Jurkat, Clone E6-1 (cell line): ENCODE measurements at regions not wholly inside any gene's neighbourhood (a gene's known extent, or its start where the extent isn't known, plus 50 kb on each side); places are given as distances from the start of the nearest gene placed in this dataset.
A peak's percentile ranks its signal among the peaks of the same experiment; 100 is the strongest.

Experiments
- DNase-seq: peaks from one replicate; pipeline ENCODE4 v3.0.0-alpha.2; 2011; ENCODE audit warnings: low read depth, low spot score
- H3K4me3 ChIP-seq: 2 replicates; pipeline ENCODE4 v1.5.1; 2011; ENCODE audit warnings: mild to moderate bottlenecking, low read length, control low read depth, moderate library complexity

DNA sequence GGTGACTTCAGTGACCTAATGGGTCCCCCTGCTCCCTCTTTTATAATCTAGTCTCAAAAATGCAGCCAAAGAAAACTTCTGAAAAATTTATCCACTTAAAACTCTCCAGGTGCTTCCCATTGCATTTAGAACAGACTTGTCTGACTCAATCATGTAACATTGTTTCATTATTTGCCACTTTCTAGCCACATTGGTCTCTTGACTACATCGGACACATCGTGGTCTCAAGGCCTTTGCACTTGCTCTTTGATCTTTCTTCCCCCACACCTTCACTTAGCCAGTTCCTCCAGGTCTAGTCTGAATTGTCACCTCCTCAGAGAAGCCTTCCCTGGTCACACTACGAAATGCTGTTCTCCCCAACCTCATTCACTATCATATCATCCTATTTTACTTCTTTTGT, 97.0 kb upstream of the E2F8 start:
- no peak for DNase-seq

DNA sequence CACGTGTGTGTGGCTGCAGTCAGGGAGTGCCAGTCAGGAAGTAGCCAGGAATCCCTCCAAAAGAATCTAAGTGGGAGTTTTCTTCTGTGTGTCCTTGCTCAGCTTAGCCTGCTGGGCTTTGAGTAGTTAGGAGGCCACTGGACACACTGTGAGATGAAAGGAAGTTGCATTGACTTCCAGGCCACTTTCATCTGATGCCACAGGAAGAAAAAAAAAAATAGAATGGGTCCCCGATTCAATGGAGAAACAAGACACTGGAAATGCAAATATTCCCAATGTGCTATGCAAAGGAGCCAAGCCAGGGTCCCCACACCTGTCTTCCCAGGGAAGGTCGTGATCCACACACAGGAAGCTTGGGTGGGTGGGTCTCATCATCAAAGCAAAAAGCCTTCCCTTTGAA, 95.6 kb upstream of the E2F8 start:
- no peak for DNase-seq
- H3K4me3 ChIP-seq = no peak overlapping the region

More for the DNA sequence above, 97.0 kb upstream of the E2F8 start:
- H3K4me3 ChIP-seq = no peak overlapping the region

DNA sequence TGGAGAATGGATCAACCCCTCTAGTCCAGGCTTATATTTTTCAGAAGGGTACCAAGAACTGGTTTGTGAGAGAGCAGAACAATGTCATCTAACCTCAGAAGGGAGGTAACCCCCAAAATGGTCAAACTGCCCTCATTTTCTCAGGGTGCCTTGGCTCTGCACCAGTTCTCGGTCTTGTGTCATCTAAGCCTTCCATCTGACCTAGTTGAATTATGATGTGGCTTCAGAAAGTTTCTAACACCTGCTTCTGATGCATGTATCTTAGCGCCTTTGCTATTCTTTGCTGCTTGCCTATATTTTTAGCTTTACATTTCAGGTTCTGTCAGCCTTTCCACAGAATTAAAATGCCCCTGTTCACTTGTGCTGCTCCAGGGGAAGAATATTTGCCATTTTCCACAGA, 91.7 kb upstream of the E2F8 start:
- H3K4me3 ChIP-seq = no peak overlapping the region
- DNase-seq = no peak

DNA sequence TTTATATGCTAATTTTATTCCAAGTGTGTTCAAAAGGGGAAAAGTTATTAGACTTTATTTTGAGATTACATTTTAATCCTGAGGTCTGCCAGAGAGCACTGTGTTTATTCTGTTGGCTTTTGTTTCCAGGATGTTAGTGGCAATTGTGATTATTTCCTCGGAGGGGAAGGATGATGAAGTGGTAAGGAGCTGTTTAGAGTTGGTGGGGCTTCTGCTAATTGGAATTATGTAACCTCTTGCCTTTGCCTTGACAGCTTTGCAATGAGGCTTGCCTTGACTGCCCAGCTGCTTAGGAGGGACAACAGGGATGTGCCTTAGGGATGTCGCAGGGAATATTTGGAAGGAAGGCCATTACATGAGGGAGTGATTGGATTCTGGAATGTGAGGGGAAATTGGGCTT, 89.7 kb upstream of the E2F8 start:
- no peak for DNase-seq
- no peak overlapping the region for H3K4me3 ChIP-seq

DNA sequence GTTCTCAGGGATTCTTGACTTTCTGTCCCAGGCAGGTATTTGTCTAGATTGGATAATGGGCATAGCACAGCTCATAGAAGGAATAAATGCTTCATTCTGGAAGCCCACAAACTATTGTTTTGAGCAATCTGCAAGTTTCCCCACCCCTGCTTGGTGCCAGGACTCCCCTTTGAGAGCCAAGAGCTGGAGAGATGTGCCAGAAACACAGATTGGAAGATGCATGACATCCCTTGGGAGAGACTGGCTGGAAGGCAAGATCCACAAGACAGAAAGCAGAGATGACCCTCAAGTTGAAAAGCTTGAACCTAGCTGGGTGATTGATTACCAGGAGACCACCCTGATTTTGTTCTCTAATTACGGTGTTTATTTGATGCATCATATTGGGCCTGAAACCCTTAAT, 89.2 kb upstream of the E2F8 start:
- H3K4me3 ChIP-seq = no peak overlapping the region
- no peak for DNase-seq

DNA sequence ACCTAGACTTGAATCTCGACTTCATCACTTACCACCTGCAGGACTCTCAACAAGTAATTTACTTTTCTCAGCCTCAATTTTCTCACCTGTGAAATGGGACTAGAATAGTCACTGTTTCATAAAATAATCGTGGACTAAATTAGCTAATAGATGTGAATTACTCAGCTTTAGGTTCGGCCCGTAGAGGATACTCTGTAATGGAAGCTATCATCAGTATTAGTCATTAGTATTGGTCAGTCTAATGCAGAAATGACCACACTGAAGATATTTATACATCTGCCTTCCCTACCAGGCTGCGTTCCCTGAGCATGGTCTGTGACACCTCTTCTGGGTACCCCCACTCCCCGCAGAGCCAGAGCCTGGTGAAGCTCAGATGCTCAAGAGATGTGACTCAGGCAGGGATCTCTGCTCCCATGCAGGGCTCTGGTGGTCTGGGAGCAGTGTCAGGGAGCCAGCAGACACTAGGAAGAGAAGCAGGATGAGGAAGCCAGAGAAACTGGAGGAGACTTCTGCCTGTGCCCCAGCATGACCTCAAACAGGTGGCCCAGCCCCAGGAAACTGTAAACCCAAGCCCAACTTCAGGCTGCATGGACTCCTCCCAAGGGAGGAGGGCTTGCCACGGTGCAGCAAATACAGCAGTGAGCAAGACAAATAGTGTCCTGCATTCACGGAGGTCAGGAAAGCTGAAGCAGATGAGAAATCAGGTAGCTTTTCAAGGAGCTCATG, 88.0 kb upstream of the E2F8 start:
- no peak overlapping the region for H3K4me3 ChIP-seq
- no peak for DNase-seq

DNA sequence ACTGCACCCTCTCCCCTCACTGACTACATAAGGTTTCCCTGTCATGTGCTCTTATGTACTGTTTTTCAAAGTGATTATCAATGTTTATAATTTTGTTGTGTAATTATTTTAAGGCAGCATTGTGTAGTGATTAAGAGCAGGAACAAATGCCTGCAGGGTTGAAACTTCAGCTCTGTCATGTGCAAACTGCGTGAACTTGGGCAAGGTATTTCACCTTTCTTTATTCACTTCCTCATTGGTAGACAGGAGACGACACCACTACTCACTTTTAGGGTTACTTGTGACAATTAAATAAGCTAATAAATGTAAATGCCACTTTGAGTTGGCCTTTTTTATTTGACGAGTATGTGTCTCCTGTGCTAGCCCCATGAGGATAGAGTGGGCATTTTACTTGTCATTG, 86.5 kb upstream of the E2F8 start:
- no peak overlapping the region for H3K4me3 ChIP-seq
- no peak for DNase-seq

DNA sequence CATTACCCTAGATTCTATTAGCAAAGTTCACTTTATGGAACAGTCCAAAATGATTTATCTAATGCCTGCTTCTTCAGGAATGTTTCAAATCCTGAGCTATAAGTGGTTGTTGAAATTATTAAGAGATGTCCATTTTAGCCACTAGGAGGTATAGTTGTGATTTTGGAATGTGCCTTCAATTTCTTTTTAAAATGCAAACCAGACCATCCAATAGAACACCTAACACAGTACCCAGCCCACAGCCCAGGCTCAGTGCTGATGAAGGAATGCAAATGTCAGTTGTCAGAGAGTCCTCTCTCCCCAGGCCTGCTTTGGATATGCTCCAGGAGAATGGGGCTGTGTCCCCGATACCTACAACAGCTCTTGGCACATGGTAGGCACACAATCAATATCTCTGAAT, 85.8 kb upstream of the E2F8 start:
- no peak overlapping the region for H3K4me3 ChIP-seq
- DNase-seq = no peak

DNA sequence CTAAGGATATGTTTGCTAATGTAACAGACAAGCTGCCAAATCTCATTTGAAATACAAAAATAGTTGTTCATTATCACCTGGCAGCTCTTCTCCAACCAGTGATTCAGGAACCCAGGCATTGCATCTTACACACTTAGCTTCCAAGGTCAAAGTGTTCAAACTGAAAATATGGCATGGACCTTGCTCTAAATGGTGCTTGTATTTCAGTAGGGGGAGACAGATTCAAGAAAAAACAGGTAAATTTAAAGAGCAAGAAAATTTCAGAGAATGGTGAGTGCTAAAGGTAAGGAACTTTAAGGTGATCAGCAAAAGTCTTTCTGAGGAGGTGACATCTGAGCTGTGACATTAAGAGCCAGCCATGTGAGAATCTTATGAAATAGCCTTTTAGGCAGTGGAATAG, 82.8 kb upstream of the E2F8 start:
- H3K4me3 ChIP-seq = no peak overlapping the region
- DNase-seq = no peak

DNA sequence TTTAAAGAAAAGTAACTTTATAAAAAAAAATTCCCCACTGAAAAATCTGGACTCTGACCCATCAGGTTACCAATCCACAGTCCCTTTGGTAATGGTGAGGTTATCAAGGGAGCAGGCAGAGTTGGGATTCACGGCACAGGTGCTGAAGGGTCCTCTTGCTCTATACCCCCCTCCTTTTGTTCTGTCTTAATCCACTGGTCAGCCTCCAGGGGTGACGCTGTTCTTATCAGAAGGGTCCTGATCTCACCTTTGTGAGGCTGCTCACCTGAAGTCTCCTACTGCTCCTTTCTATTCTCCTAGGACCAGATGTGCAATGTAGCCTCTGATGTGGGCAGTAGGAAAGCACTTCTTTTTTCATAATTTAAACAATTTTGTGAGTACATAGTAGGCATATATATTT, 80.6 kb upstream of the E2F8 start:
- DNase-seq = no peak
- H3K4me3 ChIP-seq = no peak overlapping the region

DNA sequence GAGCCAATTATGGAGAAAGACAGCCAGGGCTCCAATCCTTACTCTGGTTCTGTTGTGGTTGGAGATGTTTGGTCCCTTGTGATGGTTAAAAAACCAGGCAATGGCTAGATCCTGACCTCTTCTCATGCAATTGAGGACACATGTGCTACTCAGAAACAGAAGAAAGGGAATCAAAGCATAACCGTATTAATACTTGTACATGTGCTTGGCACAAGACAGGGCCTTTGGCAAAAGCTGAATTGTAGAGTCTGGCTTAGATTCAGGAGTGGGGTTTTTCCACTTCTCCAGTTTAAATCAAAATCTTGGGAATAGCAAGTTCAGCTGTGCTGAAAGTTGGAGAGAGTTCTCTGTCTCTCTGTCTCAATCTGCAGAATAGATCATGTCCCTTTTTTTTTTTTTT, 80.1 kb upstream of the E2F8 start:
- H3K4me3 ChIP-seq = no peak overlapping the region

DNA sequence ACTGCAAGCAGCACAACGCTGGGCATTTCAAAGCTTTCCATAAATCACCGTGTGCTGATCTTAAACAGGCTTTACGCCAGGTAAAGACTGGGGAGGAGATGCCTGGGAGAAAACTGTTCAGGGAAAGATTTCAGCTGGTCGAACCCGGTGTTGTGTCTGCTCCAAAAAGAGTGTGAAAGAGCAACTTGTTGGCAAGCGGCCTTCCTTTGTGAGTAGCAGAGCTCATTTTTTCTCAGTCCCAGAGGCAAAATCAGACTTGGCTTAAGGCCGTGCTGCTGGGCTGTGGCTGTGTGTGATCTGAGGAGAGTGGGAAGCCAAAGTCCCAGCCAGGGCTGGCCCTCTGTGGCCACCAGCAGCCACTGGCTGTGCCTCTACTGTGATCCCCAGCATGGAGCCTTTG, 75.7 kb upstream of the E2F8 start:
- DNase-seq = no peak

More for the DNA sequence above, 80.1 kb upstream of the E2F8 start:
- no peak for DNase-seq

DNA sequence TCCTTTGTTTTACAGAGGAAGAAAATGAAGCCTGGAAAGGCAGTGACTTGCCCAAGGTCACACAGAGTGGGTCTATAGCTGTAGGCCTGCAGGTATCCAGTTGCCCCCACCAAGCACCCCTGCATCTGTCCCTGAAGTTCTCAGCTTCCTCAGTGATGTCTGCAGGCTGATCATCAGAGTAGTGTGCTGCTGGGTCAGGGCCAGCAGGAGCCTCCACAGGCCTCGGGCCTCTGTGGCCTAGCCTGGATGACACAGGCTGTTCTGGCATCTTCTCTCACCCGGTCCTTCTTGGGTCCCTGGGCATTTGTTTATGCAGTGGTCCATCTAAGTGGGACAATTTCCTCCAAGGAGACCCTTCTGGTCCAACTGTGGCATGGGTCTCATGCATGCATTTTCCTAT, 74.8 kb upstream of the E2F8 start:
- H3K4me3 ChIP-seq = no peak overlapping the region

More for the DNA sequence above, 75.7 kb upstream of the E2F8 start:
- no peak overlapping the region for H3K4me3 ChIP-seq

DNA sequence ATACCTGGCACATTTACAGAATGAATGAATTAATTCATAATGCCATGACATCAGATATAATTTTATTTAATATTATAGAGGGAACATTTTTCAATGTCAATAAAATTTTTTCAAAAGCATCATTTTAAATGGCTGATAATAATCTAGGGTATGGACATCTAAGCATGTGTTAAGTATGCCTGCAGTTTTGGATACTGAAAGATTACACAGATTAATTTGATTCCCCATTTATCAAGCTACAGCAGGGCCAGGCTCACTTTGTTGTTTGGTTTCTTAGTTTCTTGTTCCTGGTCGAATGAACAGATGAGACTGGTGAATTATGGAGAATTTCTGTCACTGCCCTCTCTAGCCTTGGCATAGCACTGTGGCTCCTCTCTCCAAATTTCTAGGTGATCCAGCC, 72.4 kb upstream of the E2F8 start:
- H3K4me3 ChIP-seq = no peak overlapping the region
- DNase-seq = no peak

More for the DNA sequence above, 74.8 kb upstream of the E2F8 start:
- no peak for DNase-seq

DNA sequence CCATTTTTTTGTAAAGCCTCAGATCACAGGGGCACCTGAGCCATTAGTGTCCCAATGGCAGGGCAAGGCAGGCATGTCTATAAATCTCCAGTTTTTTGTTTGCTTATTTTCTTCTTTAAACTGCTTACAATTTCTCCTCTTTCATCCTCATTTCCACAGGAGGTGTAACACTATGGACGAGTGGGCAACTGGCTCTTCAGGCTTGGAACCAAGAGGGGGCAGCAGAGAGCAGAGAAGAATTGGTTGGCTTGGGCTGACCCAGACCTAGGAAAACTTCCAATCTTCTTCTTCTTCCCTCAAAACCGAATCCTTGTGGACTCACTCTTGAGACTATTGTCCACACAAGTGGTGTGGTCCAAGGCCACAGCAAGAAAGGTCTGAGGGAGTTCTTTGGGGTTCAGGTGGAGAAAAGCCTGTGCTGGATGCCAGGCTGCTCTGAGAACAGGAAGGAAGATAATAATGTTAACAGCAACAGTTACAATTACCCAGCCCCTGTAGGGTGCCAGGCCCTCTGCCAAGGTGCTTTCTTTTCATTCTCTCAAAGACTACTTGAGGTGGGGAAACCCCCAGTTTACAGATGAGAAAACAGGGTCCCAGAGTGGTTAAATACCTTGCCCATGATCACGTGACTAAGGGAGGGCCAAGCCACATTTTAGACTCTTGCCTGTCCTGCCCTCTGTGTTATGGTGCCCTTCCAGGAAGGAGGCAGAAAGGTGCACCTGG, 70.7 kb upstream of the E2F8 start:
- DNase-seq = peak; percentile 15
- no peak overlapping the region for H3K4me3 ChIP-seq

DNA sequence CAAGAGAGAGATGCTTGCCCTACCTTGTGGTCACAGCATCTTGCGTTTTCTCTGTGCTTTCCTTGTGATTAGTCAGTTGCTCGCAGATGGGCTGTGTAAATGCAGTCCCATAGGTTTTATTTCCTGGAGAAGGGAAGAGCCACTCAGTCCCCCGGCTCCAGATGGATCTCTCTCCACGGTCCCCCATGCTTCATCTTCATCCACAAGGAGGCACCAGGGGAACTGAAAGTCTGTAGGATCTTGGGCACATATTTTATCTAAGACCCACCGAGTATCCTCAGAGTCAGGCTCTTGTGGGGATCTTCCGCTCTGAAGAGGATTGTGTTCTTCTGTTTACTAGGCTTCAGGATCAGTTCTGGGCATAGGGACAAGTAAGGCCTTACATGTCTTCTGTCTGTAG, 66.8 kb upstream of the E2F8 start:
- DNase-seq = no peak
- no peak overlapping the region for H3K4me3 ChIP-seq

DNA sequence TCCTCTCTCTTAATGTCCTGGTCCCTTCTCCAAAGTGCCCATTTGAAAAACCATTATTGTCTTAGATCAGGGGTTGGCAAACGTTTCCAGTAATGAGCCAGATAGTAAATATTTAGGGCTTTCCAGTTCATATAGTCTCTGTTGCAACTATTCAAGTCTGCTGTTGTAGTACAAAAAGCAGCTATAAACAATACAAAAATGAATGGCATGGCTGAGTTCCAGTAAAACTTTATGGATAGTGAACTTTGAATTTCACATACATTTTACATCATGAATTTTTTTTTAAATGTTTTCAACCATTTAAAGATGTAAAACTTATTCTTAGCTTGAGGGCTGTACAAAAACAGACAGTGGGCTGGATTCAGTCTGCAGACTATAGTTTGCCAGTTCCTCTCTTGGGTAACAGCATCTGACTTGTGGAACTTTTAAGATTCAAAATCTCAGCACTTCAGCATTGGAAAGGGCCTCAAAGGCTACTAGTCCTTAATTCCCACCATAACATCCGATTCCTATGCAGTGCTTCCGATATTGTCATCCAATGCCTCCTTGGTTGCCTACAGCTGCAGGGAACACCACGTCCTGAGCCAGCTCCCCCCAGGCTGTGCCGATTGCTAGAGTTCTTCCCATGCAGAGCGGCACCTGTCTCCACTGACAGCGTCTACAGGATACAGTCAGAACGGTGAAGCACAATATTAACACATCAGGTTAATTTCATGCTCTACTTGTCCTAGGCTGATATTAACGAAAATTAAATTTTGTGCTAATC, 65.6 kb upstream of the E2F8 start:
- no peak for DNase-seq
- no peak overlapping the region for H3K4me3 ChIP-seq

DNA sequence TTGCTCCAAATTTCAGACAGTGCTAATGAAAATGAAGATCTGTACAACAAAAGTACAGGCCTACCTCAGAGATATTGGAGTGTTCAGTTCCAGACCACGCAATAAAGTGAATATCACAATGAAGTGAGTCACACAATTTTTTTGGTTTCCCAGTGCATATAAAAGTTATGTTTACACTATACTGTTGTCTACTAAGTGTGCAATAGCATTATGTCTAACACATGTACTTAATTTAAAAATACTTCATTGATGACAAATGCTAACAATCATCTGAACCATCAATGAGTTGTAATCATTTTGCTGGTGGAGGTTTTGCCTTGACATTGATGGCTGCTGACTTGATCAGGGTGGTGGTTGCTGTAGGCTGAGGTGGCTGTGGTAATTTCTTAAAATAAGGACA, 60.6 kb upstream of the E2F8 start:
- no peak for DNase-seq
- no peak overlapping the region for H3K4me3 ChIP-seq

DNA sequence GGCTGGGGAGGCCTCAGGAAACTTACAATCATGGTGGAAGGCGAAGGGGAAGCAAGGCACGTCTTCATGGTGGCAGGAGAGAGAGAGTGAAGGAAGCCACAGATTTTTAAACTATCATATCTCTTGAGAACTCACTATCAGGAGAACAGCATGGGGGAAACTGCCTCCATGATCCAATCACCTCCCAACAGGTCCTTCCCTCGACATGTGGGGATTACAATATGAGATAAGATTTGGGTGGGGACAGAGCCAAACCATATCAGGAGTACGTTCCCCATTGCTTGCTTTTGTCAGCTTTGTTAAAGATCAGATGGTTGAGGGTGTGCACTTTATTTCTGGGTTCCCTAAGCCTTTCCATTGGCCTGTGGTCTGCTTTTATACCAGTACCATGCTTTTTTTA, 53.7 kb upstream of the E2F8 start:
- no peak overlapping the region for H3K4me3 ChIP-seq
- no peak for DNase-seq

DNA sequence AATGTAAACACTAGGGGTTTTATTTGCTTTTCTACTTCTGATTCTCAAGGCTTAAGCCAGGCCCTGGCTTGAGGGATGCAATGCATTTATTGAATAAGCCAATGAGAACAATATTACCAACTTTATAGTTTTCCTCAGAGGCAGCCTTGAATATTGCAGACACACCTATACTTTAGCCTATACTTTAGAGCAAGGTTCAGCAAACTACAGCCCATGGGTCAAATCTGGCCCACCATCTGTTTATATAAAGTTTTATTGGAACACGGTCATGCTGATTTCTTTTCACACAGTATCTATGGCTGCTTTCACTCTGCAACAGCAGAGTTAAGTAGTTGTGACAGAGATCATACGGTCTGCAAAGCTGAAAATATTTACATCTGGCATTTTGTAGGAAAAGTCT, 50.3 kb upstream of the E2F8 start:
- H3K4me3 ChIP-seq = no peak overlapping the region
- no peak for DNase-seq
